Breast epithelium (tissue), 3 donors: ENCODE measurements at regions not wholly inside any gene's neighbourhood (a gene's known extent, or its start where the extent isn't known, plus 50 kb on each side); places are given as distances from the start of the nearest gene placed in this dataset.

Source experiments
- CTCF ChIP-seq, 3 donors: fragments of 450-650 bp; IDR thresholded peaks; one replicate each; pipeline ENCODE4 v1.5.1; 2016 to 2017; ENCODE audit warnings: antibody characterized with exemption in 3 of 3, mild to moderate bottlenecking in 3 of 3, moderate library complexity in 3 of 3
- POLR2A ChIP-seq: fragments of 450-650 bp; IDR thresholded peaks from one replicate; pipeline ENCODE4 v1.6.1; 2016; ENCODE audit warnings: antibody characterized with exemption, mild to moderate bottlenecking, moderate library complexity
- POLR2AphosphoS5 ChIP-seq, 3 donors: sonication (generic); formaldehyde crosslinking; IDR thresholded peaks; one replicate each; pipeline ENCODE4 v1.6.1; 2017; ENCODE audit warnings: antibody characterized with exemption in 3 of 3

GRCh38 chr4:127000846-127001245, 631.9 kb upstream of the INTU start:
- TF ChIP-seq CTCF (IDR thresholded peaks at IDR 0.05) = no peak
- TF ChIP-seq POLR2AphosphoS5 (IDR thresholded peaks at IDR 0.05) = no peak
- no peak for TF ChIP-seq POLR2A
